HG02623 (cell line): ENCODE measurements at regions not wholly inside any gene's neighbourhood (a gene's known extent, or its start where the extent isn't known, plus 50 kb on each side); places are given as distances from the start of the nearest gene placed in this dataset.
"Not testable (repeated sequence)": the region's sequence is repeated elsewhere in the genome, so short reads cannot be mapped to it uniquely, and the experiment has no call there.

Experiments used
- ATAC-seq: cut with Tn5 transposase; IDR thresholded peaks from one replicate; pipeline ENCODE4 v1.9.1; 2021; ENCODE audit warnings: moderate library complexity; ENCODE audit not compliant: unreplicated experiment

DNA sequence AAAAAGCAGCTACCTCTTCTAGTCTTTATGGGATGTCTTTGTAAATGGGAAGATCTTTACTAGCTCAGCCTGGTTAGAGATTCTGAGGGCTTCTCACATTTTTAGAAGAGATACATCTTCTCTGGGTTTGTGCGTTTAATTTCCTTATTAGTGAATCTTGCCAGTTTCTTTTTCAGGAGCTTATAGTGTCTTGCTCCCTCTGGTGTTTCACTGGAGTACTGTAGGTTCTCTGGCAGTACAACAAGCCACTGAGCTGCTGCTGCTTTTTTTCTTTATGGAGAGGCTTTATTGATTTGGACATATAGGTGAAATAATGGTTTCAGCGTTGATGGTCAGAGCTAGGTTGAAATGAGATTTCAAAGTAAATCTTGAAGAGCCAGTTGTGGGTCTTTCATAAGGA lies 82.9 kb downstream of the LAS1L start:
- ATAC-seq: peak; percentile 64

GRCh38 chrX:65420154-65420553 lies 114.4 kb downstream of the LAS1L start:
- ATAC-seq: no peak

DNA sequence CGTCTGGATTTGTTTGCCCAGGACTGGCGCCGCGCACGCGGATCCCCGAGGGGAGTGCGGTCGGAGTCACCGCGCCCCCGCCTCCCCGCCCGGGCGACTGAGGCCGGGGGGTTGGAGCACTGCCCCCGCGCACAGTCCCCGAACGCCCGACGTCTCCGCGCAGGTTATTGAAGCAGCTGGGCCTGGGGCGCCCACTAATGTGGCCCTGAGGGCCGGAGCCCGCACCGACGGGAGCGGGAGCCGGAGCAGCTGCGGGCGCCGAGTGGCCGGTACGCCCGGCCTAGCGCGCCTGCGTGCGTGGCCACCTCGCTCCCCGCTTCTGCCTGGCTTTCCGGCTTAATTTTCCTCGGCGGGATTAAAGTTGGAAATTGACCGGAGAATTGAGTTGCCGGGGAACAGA lies 126.9 kb downstream of the LAS1L start:
- ATAC-seq: not testable (repeated sequence)

DNA sequence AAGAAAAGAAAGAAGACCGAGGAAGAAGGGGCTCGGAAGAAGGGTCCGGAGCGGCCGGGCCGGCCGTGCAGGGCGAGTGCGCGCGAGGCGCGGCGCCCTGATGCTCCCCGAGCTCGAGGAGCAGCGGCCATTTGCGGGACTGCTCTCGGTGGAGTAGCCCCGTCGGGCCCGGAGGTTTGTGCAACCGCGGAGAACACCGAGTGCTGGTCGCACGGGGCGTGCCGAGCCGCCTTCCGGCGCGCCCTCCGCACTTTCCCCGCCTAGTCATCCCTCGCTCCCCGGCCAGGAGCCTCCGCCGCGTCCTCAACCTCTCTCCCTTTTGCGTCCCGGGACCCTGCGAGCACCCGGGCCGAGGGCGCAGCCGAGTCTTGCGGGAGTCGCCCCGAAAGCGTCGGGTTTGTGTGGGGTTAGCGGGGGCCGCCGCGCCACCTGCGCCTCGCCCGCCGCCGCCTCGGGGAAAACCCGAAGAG lies 127.4 kb downstream of the LAS1L start:
- ATAC-seq: no peak

- ATAC-seq: peak; percentile 63
These were observed 128.1 kb downstream of the LAS1L start for GRCh38 chrX:65406532-65406931.

DNA sequence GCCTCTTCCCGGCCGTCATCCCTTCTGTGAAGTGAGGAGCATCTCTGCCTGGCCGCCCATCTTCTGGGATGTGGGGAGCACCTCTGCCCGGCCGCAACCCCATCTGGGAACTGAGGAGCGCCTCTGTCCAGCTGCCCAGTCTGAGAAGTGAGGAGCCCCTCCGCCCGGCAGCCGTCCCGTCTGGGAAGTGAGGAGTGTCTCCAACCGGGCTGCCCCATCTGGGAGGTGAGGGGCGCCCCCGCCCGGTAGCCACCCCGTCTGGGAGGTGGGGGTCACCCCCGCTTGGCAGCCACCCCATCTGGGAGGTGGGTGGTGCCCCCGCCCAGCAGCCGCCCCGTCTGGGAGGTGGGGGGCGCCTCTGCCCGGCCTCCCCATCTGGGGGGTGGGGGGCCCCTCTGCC lies 142.3 kb downstream of the LAS1L start:
- ATAC-seq: no peak

DNA sequence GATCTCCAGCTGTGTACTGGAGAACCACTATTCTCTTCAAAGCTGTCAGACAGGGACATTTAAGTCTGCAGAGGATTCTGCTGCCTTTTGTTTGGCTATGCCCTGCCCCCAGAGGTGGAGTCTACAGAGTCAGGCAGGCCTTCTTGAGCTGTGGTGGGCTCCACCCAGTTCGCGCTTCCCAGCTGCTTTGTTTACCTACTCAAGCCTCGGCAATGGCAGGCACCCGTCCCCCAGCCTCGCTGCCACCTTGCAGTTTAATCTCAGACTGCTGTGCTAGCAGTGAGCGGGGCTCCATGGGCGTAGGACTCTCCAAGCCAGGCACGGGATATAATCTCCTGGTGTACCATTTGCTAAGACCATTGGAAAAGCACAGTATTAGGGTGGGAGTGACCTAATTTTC lies 145.5 kb downstream of the LAS1L start:
- not testable (repeated sequence) for ATAC-seq
